GM19240 (cell line): ENCODE measurements at regions not wholly inside any gene's neighbourhood (a gene's known extent, or its start where the extent isn't known, plus 50 kb on each side); places are given as distances from the start of the nearest gene placed in this dataset.
"Not testable (repeated sequence)": the region's sequence is repeated elsewhere in the genome, so short reads cannot be mapped to it uniquely, and the experiment has no call there.

Experiments used
- DNase-seq: peaks from one replicate; pipeline ENCODE4 v3.0.0; 2011; ENCODE audit warnings: low spot score; ENCODE audit not compliant: insufficient read length

GRCh38 chr6:164401871-164402270 is 907.5 kb downstream of the C6orf118 start:
- no peak for DNase-seq

DNA sequence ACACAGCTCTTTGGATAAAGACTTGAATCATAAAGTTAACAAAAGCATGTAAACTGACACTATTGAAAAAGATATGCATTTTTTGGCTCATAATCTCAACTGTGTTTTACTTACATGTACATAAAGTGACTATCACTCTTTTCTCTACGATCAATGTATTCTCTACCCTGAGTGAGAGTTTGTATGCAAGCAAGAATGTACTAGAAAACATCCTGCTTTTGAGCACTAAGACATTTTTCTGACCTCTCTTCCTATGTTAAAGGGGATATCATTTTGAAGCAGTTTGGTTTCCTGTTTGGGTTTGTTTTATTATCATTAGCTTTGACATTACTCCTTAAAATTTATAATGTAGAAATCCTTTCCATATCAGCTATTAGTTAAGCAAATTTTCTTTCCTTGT is 910.8 kb downstream of the C6orf118 start:
- no peak for DNase-seq

DNA sequence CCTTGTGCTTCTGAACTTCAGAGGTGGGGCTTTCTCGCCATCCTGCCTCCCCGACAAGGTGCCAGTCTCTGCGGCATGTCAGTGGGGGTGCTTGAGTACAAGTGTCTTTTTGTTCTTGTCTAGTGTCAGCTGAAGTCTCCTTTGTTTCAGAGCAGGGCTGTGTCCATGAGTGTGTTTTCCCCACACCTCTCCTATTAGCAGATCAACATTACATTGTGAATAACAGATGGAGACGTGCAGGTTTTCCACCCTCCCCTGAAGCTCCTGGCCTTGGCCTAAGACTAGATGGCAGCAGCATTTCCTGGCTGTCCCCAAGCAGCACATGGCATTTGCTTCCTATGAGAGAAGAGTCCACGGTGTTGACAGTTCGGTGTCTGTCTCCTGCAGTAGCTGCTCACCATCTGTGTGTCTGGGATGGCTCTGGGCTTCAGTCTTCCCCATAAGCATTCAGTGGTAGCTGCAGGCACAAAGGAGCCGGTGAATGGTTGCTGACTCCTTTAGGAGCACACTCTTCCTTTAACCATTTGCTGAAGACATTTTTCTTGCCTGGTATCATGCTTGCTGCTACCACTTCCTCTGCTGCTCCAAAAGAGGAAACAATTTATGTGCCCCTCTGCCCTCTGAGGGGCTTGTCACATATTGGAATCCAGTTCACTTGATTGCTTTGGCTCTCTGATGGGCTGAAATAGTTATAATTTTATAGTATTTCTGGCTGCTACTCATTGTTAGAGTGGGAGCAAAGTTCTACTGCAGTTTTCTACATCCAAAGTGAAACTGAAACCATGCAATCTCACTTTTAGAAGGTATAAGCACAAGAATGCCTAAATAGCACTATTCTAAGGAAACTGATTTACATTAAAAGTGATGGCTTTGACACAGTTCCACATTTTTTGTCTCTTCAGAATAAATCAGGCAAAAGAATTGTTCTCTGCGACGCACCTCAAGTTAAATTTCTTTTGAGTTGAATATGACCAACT is 913.0 kb downstream of the C6orf118 start:
- no peak for DNase-seq

DNA sequence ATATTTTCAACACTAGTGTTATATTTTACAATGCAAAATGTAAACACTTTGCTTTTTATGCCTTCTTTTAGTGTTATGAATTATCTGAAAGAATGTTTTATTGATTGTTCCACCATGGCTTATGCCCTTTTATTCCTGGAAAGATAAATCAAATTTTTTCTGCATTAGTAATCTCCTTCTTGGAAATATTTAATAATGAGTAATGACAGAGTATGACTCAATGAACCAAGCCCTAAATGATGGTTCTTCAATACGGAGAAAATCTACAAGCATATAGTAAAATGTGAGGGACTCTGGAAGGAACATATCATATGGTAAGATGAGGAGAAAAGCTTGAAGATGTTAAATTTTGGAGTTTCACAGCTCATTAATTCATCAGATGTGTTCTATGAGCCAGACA is 929.6 kb downstream of the C6orf118 start:
- DNase-seq, result no peak

- DNase-seq, result no peak
Observed at GRCh38 chr6:164378330-164378729, 931.1 kb downstream of the C6orf118 start.

DNA sequence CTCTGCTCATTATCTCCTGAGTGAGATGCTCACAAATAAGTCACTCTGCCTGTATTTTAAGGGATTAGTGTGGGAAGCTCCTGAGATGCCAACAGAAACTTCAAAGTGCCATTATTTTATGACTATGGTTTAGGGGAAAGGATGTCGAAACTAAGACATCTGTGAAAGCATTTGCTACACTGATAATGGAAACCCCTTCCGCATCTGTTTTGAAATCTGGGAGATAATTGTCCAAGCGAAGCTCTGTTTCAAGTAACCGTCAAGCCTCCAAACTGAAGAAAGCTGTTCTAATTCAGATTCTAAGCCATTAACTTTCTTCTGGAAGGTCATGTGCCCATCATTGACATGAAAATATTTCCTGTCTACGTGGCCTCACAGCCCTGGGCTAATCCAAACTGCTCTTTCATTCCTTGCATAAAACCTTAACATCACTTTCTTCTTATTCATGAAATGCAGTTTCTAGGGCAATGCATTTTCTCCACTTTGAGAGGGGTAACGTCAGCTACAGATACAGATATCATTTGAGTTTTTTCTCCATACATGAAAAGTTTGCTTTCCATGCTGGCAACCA is 932.0 kb downstream of the C6orf118 start:
- no peak for DNase-seq

GRCh38 chr6:164370773-164371172 is 938.6 kb downstream of the C6orf118 start:
- DNase-seq, result no peak

DNA sequence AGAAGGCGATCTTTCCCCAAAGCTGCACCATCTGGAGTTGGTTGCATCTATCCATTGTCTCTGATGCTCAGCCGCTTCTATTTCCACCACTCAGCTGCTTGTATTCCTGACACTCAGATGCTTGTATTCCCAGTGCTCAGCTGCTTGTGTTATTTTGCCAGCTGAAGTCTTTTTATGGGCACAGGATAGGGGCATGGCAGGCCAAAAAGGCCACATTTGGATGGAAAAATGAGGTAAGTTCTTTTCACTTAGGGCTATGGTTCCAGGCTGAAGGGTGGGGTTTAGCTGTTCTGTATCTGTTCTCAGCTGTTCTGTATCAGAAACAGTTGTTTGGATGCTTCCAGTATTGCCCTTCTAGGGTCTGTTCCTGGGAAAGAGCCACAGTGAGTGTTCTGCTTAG is 944.9 kb downstream of the QKI start:
- DNase-seq, result no peak

GRCh38 chr6:164359036-164359435 is 944.5 kb downstream of the QKI start:
- no peak for DNase-seq

- no peak for DNase-seq
Observed at GRCh38 chr6:164356814-164357213, 942.3 kb downstream of the QKI start.

GRCh38 chr6:164347455-164347854 is 932.9 kb downstream of the QKI start:
- no peak for DNase-seq

DNA sequence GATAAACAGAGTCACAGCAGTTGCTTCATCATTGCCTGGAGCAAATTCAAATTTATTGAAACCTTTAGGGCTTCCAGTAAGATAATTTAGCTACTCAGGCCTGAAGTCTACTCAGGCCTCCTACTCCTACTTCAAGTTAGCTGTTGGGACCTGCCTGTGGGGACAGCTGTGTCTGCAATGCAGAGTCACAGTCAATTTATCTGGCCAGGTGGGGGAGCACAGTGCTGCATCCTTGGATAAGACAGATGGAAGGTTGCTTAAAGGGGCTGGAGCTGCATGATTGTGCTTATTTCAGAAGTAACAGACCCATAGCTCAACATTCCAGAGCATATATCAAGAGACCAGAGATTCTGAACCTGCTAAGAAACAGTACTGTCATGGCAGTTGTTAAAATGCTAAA is 932.1 kb downstream of the QKI start:
- no peak for DNase-seq

- DNase-seq, result no peak
Observed at GRCh38 chr6:164345806-164346496, 931.4 kb downstream of the QKI start.

DNA sequence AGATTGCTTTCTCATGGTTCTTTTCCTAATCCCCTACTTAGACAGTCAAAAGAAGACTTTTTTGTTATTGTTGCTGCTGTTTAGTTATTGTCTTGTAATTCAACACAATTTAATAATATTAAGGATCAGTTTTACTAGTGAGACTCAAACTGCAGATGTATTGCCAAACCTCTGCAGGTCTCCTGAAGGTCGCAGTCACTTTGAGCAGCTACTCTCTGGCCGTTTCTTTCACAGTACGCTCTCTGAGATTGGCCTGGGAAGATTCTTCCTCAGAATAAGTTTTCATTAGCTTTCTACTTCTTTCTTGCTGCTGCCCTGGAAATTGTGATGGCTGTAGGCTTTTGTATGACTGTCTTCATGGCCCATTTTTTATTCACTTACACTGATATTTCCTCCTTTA is 930.8 kb downstream of the QKI start:
- DNase-seq, result no peak

DNA sequence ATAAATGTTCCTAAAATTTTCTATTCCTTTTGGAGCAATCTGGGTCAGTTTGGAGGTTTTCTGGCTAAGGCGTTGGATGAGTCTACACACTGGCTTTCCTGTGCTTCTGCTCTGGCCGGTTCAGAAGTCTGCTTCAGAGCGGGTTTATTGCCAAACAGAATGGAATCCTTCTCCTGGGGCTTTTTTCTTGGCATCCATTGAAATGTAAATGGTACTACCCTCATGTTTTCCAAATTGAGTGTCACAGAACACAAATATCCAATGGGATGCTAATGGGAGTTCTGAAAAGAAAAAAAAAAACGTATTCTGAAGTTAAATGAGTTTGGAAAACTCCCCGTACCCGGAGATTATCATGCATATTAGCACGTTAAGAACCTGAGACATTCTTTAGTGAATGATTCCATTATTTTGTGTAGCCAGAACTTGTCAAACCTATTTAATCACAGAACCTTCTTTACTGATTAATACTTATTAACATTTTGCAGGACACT is 930.3 kb downstream of the QKI start:
- no peak for DNase-seq

GRCh38 chr6:164339442-164339841 is 924.9 kb downstream of the QKI start:
- DNase-seq, result not testable (repeated sequence)

DNA sequence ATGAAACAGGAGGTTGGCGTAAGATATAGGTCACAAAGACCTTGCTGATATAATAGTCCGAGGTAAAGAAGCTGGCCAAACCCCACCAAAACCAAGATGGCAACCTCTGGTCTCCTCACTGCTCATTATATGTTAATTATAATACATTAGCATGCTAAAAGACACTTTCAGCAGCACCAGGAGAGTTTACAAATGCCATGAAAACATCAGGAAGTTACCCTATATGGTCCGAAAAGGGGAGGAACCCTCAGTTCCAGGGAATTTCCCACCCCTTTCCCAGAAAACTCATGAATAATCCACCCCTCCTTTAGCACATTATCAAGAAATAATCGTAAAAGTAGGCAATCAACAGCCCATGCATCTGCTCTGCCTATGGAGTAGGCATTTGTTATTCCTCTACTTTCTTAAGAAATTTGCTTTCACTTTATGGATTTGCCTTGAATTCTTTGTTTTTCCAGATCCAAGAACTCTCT is 923.4 kb downstream of the QKI start:
- DNase-seq, result no peak

DNA sequence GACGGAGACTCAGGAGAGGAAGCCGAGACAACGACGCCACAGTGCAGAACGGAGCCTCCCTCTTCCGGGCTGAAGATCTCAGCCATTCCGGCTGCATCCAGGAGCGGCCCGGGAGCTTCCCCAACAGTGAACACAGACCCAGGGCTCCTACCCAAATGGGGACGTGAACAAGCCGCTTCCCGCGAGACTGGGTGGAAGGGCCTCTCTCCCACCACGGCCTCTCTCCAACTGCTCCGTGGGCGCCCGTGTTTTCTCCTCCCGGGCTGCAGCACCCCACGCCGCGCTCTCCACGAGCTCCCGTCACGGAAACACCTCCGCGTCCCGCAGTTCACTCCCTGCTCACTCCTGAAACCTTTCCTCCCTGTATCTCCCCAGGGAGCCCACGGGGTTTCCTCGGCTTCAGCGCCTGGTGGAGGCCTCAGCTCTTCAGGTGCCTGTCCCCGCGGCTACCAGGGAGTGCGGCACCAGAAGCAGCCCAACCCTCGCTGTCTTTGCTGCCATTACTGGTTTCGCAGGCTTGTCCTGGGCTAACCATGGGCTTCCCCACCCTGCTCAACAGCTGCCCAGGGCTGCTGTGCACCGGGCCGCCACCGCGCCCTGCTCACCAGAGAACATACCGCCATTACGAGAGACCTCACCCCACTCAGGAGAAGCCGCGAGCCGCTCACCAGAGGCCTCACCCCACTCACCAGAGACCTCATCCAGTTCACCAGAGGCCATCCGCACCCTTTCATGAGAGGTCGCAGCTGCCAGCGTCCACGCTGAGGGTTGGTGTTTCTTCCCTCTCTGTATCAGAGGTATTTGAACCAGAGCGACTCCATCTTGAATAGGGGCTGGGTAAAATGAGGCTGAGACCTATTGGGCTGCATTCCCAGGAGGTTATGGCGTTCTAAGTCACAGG is 922.8 kb downstream of the QKI start:
- DNase-seq, result no peak

GRCh38 chr6:164336455-164336854 is 921.9 kb downstream of the QKI start:
- no peak for DNase-seq

DNA sequence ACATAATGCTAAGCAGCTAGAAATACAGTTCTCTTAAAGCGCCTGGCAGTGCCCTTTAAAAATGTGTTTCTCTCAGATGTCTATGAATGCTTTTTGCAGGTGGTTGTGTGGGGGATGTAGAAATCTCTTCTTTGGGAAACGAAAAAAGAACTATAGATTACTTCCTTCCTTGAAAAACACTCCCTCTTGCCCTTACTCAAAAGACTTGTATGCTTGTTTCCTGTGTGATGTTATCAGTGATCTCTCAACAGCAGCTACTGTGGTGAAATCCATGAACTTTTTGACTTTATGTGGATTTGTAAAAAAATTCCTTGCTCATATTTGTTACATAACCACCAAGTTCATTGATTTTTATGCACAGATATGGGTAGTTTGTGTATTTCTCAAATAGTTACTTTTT is 916.5 kb downstream of the QKI start:
- DNase-seq, result no peak

- no peak for DNase-seq
Observed at GRCh38 chr6:164325168-164325567, 910.6 kb downstream of the QKI start.
